Neural cell (in vitro differentiated cells): ENCODE measurements at regions not wholly inside any gene's neighbourhood (a gene's known extent, or its start where the extent isn't known, plus 50 kb on each side); places are given as distances from the start of the nearest gene placed in this dataset.

ENCODE experiments used
- CTCF ChIP-seq: fragments of 450-650 bp; IDR thresholded peaks from 2 replicates; pipeline ENCODE4 v1.5.1; 2014; ENCODE audit warnings: antibody characterized with exemption, mild to moderate bottlenecking, moderate library complexity; ENCODE audit not compliant: poor library complexity, severe bottlenecking
- POLR2AphosphoS5 ChIP-seq: IDR thresholded peaks from 2 replicates; pipeline ENCODE4 v1.6.1; 2012
- RAD21 ChIP-seq: fragments of 450-650 bp; conservative IDR thresholded peaks from 2 replicates; pipeline ENCODE4 v1.6.1; 2014; ENCODE audit warnings: antibody characterized with exemption, mild to moderate bottlenecking, moderate library complexity

DNA sequence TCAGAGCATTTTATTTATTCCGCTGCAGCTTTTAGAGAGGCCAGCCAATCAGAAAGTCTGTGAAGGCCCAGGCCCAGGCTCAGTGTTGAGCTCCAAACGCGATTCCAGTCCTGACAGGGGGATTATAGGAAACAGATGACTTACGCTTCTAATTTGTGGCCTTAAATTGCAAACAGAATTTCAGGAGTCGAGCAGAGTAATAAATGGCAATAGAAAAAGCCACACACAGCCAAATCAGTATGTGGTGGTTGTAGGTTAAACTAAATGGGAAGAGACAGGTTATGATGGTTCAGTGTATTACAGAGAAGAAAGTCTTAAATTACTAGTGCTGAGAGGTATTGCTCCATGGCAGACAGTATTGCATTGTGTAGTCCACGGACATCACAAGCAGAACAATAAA lies 131.0 kb upstream of the ZEB2 start:
- TF ChIP-seq POLR2AphosphoS5 (no peak), CTCF (no peak), RAD21 (no peak)
